Glomerular endothelial cell (primary cell): ENCODE measurements at regions not wholly inside any gene's neighbourhood (a gene's known extent, or its start where the extent isn't known, plus 50 kb on each side); places are given as distances from the start of the nearest gene placed in this dataset.
"Not testable (repeated sequence)": the region's sequence is repeated elsewhere in the genome, so short reads cannot be mapped to it uniquely, and the experiment has no call there.

Source experiments
- DNase-seq: peaks from one replicate; pipeline ENCODE4 v3.0.0-alpha.2; 2011; ENCODE audit warnings: low read depth, low spot score; ENCODE audit errors: extremely low read depth

DNA sequence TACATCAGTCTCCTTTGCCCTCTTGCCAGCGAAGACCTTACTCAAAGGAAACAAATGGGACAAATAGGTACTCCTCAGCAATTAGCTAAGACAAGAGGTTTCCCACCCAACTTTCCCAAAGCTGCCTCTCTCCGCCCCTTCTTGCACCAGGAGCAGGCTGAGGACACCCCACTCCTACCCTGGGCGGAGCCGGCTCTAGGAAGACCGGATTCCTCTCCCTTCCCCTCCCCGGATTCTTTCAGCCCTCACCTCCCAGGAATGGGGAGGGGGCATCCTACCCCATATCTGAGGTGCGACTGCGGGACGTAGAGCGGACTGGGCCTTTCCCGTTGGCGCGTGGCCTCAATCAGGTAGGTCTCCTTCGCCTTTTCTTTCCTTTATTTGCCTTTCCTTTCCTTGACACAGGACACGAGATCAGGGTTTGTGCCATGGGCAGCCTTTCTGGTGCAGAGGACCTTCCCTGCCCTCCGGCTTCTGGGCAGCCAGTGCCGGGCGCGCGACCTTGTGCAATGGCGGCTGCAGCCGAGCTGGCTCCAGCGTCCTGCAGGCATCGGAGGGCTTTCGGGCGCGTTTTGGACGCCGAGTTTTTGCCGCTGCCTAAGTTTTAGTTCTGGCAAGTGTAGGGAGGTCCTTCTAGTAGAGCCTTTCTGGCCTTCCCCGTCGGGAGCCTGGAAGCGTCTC is 279.9 kb downstream of the PLS3 start:
- DNase-seq, result not testable (repeated sequence)

DNA sequence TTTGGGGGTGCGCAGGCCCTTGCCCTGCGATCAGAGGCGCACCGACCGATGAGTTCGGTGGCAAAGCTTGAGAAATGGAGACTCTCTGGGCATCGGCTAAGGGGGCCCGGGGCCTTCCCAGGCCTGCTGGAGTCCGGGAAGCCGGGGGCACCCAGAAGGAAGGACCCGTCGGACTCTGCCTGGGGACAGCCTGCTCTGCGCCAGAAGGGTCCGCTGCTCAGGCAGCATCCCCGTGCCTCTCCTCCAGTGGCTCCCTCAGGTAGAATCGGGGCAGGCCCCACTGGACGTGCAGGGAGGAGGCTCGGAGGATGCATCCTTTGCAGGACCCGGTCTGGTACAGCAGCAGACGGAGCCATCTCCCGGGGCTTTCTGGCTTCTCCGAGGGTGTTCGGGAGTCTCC is 290.0 kb downstream of the PLS3 start:
- DNase-seq, result not testable (repeated sequence)

DNA sequence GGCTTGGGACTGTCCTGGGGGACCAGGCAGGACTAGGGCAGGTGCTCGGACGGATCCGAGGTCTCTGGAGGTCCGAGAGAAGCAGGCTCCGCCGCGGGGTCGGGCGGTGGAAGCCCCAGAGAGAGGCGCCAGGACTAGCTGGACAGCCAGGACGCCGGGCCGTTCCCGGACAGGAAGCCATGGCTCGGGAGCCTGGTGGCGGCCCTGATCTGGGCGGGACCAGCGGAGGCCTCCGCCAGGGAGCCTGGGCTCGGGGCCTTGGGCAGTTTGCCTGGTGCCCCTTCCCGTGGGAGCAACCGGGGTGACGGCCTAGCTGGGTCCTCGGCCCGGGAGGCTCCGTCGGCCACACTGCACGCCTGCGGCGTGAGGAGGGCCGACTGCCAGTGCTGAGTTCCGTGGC is 292.3 kb downstream of the PLS3 start:
- not testable (repeated sequence) for DNase-seq

DNA sequence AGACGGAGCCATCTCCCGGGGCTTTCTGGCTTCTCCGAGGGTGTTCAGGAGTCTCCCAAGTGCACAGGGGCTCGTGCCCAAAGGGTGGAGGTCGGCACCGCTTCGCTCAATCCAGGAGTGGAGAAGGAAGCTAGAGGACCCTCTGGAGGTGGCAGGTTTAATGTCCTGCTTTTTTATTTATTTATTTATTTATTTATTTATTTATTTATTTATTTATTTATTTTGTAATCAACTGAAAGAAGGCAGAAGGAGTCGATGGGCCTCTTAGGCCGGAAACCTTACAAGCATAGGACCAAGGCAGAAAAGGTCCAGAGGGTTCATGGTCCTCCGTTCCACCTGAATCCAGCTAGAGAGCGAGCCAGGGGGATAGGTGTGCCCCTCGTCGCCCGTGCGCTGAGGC is 289.4 kb upstream of the AGTR2 start:
- not testable (repeated sequence) for DNase-seq

DNA sequence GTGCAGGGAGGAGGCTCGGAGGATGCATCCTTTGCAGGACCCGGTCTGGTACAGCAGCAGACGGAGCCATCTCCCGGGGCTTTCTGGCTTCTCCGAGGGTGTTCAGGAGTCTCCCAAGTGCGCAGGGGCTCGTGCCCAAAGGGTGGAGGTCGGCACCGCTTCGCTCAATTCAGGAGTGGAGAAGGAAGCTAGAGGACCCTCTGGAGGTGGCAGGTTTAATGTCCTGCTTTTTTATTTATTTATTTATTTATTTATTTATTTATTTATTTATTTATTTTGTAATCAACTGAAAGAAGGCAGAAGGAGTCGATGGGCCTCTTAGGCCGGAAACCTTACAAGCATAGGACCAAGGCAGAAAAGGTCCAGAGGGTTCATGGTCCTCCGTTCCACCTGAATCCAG is 286.4 kb upstream of the AGTR2 start:
- DNase-seq, result not testable (repeated sequence)

DNA sequence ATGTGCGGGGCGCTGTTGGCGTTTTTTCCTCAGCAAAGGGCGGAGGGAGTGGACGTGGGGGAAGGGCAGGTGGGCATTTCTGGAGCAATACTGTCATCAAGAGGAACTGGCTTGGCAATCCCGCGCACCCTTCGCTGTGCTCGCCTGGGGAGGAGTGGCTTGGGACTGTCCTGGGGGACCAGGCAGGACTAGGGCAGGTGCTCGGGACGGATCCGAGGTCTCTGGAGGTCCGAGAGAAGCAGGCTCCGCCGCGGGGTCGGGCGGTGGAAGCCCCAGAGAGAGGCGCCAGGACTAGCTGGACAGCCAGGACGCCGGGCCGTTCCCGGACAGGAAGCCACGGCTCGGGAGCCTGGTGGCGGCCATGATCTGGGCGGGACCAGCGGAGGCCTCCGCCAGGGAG is 282.5 kb upstream of the AGTR2 start:
- not testable (repeated sequence) for DNase-seq

DNA sequence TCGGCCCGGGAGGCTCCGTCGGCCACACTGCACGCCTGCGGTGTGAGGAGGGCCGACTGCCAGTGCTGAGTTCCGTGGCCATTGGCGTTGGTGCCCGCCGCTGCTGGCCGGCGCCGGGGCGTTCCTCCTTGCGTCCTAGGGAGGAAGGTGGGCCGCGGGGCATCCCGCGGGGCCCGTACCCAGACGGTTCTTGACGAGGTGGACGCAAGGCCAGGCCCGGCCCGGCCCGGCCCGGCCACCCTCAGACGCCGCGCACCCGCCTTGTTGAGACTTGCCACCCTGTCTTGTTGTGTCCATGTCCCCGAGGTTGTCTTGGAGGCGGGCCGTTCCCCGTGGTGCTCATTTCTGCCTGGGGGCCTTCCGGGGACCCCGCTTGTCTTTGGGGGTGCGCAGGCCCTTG is 282.0 kb upstream of the AGTR2 start:
- DNase-seq, result not testable (repeated sequence)

DNA sequence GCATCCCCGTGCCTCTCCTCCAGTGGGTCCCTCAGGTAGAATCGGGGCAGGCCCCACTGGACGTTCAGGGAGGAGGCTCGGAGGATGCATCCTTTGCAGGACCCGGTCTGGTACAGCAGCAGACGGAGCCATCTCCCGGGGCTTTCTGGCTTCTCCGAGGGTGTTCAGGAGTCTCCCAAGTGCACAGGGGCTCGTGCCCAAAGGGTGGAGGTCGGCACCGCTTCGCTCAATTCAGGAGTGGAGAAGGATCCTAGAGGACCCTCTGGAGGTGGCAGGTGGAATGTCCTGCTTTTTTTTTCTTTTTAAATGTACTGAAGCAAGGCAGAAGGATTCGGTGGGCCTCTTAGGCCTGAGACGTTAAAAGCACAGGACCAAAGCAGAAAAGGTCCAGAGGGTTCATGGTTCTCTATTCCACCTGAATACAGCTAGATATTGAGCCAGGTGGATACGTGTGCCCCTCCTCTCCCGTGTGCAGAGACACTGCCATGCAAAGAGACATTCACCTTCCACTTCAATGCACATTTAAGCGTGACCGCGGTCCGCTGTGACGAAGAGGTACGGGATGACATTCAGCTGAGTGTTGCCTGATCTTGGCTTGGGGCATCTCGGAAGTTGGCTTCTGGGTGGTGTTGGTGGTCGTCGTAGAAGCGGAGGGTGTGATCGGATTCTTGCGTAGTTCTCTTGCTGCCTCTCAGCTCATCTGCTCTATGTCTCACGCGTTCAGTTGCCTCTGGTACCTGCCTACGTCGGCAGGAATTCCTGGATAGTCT is 281.2 kb upstream of the AGTR2 start:
- no peak for DNase-seq

DNA sequence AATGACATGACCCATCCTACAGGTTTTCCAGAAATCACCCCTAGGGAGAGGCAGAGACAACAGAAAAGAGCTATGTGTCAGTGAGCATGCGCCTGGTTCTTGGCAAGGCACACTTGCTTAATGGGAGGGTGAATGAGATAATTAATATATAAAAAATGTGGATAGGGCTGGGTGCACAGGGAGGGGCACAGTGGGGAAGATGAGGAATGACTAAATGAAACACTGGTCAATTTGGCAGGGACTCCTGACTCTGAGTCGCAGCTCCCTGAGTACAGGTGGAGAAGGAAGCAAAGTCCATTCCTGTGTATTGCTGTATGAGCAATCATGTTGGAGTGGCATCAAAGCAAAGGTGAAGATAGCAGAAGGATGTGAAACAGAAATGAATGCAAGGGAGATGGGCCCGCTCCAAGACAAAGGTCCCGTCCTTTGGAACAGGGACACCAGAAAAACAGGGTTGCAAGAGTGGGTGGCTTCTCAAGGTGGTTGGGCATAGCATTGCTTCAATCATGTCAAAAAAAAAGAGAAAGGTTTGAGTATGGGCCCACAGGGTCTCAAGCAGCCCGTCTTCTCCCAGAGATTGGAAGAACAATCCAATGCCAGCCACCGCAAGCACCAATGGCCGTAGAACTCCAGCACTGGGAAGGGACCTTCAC is 278.4 kb upstream of the AGTR2 start:
- no peak for DNase-seq

DNA sequence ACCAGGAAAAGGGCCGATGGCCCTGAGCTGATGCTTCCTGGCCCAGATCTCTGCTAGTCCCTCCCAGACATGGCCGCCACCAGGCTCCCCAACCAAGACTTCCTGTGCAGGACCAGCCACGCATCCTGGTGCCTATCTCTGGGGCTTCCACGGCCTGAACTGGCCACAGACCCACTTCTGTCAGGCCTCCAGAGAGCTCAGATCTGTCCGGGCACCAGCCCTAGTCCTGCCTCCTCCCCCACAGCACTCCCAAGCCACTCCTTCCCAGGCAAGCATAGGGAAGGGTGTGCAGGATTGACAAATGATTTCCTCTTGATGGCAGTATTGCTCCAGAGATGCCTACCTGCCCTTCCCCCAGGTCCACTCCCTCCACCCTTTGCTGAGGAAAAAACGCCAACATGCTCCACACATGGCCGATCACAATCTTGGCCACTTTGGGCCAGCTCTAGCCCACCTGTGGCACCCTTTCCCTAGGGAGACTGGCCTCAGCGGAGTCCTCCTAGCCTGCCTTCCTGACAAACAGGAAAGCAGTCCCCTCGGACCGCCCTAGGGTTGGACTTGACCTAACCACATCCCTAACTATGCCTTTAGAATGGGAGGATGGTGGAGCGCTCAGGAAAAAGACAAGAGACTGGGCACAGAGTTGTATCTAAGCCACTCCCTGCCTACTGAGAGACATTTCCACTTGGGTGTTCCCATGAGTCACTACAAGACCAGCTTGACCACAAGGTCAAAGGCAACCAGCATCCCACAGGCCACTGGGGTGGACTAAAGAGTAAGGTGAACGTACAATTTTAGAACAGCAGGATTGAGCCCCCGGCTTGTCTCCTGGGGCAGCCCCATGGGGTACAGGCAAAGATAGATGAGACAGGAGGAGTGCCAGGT is 277.5 kb upstream of the AGTR2 start:
- DNase-seq, result no peak

DNA sequence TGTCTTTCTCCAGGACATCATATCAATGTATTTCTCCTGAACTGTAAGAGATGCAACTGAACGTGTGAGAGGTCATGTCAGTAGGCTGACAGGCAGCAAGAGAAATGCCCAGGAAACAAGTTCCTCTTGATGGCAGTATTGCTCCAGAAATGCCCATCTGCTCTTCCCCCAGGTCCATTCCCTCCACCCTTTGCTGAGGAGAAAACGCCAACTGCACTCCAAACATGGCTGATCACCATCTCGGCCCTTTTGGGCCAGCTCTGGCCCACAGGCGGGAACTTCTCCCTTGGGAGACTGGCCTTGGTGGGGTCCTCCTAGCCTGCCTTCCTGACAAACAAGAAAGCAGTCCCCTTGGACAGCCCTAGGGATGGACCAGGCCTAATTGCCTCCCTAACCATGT is 276.5 kb upstream of the AGTR2 start:
- no peak for DNase-seq

DNA sequence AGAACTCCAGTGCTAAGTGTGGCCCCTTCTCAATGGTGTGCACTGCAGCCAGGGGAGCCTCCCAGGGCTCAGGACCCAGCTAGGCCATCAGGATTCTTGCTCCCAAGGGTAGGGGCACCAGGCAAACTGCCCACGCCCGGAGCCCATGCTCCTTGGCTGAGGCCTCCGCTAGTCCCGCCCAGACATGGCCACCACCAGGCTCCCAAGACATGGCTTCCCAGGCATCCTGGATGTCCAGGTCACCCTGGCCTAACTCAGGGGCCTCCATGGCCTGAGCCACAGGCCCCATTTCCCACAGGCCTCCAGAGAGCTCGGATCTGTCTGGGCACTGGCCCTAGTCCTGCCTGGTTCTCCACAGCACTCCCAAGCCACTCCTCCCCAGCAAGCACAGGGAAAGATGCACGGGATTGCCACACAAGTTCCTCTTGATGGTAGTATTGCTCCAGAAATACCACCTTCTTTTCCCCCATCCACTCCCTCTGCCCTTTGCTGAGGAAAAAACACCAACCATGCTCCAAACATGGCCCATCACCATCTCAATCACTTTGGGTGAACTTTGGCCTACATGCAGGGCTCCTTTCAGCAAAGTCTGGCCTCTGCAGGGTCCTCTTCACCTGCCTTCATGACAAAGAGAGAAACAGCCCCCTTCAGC is 274.7 kb upstream of the AGTR2 start:
- no peak for DNase-seq

DNA sequence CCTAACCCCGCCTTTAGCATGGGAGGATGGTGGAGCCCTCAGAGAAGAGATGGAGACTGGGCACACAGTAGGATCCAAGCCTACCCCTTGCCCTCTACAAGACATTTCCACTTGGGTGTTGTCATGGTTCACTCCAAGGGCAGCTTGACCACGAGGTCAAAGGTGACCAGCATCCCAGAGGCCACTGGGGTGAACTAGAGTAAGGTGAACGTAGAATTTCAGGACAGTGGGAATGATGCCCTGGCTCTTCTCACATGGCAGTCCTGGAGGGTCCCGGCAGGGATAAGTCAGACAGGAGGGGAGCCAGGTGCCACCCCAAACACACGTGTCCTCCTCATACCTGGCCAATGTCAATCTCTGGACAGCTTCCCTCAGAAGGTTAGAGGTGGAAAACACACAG is 274.2 kb upstream of the AGTR2 start:
- DNase-seq, result no peak

DNA sequence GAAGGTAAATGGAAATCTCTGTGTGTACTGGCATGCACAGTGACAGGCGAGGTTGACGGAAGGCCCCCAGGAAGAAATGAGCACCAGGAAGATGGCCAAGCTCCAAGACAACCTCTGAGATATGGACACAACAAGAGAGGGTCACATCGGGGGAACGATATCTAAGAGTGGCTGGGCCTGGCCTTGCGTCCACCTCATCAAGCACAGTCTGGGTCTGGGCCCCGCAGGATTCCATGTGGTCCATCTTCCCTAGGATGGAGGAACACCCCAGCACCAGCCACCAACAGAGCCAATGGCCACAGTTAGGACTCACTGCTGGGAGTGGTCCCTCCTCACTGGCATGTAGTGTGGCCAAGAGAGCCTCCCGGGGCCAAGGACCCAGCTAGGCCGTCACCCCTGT is 272.6 kb upstream of the AGTR2 start:
- DNase-seq, result no peak

DNA sequence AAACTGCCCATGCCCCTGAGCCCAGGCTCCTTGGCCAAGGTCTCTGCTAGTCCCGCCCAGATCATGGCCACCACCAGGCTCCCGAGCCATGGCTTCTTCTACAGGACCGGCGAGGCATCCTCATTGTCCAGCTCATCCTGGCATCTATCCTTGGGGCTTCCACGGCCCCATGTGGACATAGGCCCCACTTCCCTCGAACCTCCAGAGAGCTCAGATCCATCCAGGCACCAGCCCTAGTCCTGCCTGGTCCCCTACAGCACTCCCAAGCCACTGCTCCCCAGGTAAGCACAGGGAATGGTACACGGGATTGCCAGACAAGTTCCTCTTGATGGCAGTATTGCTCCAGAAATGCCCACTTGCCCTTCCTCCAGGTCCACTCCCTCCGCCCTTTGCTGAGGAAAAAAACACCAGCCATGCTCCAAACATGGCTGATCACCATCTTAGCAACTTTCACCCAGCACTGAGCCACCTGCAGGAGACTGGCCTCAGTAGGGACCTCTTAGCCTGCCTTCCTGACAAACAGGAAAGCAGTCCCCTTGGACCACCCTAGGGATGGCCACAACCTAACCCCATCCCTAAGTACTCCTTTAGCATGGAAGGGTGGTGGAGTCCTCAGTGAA is 272.1 kb upstream of the AGTR2 start:
- DNase-seq, result no peak

DNA sequence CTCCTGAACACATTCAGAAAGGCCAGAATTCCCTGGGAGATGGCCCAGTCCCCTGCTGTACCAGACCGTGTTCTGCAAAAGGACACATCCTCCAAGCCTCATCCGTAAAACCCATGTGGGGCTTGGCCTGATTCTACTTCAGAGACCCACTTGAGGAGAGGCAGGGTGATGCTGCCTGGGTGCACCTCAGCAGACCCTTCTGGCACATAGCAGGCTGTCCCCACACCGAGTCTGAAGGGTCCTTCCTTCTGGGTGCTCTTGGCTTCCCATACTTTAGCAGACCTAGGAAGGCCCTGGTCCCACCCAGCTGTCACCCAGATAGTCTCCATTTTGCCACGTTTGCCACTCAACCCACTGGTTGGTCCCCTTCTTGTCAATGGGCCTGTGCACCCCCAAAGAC is 270.1 kb upstream of the AGTR2 start:
- DNase-seq, result no peak

DNA sequence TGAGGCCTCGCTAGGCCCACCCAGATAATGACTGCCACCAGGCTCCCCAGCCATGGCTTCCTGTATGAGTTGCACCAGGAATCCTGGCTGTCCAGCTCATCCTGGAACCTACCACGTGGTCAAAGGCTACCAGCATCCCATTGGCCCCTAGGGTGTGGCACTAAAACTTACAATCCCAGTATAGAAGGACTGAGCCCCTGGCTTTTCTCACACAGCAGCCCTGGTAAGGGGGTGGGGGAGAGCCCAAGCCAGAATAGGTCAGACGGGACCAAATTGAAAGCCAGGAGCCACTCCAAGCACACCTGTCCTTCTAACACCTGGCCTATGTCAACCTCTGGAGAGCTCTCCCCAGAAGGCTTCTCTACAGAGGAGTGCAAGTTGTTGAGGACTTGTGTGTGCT is 269.3 kb upstream of the AGTR2 start:
- no peak for DNase-seq

DNA sequence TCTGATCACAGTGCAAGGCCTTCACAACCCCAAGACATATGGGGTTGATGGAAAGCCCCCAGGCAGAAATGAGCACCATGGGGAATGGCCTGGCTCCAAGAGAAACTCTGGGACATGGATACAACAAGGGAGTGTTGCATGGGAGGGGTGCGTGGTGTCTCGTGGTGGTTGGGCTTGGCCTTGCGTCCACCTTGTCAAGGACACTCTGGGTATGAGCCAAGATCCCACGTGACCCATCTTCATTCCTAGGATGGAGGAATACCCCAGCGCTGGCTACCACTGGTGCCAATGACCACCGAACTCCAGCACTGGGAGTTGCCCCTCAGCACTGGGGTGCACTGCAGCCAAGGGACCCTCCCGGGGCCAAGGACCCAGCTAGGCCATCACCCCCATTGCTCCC is 267.5 kb upstream of the AGTR2 start:
- DNase-seq, result no peak

DNA sequence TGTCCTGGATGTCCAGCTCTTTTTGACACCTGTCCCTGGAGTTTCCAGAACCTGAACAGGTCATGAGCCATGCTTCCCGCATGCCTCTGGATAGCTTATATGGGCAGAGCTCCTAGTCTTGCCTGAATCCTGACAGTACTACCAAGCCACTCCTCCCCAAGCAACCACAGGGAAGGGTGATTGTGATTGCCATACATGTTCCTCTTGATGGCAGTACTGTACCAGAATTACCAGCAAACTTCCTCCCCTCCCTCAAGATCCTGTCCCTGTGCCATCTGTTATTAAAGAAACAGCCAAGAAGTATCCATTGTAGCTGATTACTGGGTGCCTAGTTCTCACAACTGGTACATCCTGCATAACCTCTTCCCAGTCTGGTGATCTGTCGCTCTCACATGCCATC is 264.3 kb upstream of the AGTR2 start:
- DNase-seq, result no peak

DNA sequence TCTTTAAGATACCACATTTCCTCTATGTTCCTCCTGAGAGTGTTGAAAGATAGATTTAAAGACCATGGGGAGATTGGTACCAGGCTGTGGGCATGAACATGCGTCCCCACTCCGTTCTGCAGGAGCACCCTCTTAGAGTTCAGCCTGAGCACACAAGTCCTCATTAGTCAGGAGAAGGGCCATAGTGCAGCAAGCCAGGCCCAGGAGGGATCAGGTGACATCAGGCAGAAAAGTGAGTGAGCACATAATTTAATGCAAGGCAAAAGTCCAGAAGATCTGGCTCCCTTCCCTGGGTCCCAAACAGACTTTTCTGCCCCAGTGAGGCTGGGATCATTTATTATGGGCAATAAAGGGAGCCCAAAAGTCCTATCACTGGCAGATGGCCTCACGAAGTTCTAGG is 263.7 kb upstream of the AGTR2 start:
- no peak for DNase-seq
